ENCODE measurements at regions not wholly inside any gene's neighbourhood (a gene's known extent, or its start where the extent isn't known, plus 50 kb on each side); places are given as distances from the start of the nearest gene placed in this dataset.
A peak's percentile ranks its signal among the peaks of the same experiment; 100 is the strongest.

- TF ChIP-seq, protein P1, sequence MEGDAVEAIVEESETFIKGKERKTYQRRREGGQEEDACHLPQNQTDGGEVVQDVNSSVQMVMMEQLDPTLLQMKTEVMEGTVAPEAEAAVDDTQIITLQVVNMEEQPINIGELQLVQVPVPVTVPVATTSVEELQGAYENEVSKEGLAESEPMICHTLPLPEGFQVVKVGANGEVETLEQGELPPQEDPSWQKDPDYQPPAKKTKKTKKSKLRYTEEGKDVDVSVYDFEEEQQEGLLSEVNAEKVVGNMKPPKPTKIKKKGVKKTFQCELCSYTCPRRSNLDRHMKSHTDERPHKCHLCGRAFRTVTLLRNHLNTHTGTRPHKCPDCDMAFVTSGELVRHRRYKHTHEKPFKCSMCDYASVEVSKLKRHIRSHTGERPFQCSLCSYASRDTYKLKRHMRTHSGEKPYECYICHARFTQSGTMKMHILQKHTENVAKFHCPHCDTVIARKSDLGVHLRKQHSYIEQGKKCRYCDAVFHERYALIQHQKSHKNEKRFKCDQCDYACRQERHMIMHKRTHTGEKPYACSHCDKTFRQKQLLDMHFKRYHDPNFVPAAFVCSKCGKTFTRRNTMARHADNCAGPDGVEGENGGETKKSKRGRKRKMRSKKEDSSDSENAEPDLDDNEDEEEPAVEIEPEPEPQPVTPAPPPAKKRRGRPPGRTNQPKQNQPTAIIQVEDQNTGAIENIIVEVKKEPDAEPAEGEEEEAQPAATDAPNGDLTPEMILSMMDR (IDR thresholded peaks at IDR 0.05) = no peak
- no peak overlapping the region for H3K4me3 Mint-ChIP-seq (ENCODE audit: unreplicated experiment)
- peaks cover 2% of the 10 kb centered on the region for H3K36me3 Mint-ChIP-seq (ENCODE audit: low read depth)
- H3K27ac Mint-ChIP-seq (ENCODE audit: unreplicated experiment) = no peak overlapping the region
- H3K4me1 Mint-ChIP-seq (ENCODE audit: low read depth) = no peaks in the 10 kb centered on the region
- no peak for DNase-seq (ENCODE audit: low spot score)
- peaks cover 9% of the 10 kb centered on the region for H3K9me3 Mint-ChIP-seq (ENCODE audit: low read depth)
- H3K27me3 Mint-ChIP-seq (ENCODE audit: low read depth) = peaks cover 38% of the 10 kb centered on the region
These were observed 116.2 kb upstream of the TMEM260 start for GRCh38 chr14:56463271-56463890.

GRCh38 chr14:56471056-56471455 lies 108.5 kb upstream of the TMEM260 start:
- H3K4me1 Mint-ChIP-seq (ENCODE audit: low read depth) = no peaks in the 10 kb centered on the region

DNA sequence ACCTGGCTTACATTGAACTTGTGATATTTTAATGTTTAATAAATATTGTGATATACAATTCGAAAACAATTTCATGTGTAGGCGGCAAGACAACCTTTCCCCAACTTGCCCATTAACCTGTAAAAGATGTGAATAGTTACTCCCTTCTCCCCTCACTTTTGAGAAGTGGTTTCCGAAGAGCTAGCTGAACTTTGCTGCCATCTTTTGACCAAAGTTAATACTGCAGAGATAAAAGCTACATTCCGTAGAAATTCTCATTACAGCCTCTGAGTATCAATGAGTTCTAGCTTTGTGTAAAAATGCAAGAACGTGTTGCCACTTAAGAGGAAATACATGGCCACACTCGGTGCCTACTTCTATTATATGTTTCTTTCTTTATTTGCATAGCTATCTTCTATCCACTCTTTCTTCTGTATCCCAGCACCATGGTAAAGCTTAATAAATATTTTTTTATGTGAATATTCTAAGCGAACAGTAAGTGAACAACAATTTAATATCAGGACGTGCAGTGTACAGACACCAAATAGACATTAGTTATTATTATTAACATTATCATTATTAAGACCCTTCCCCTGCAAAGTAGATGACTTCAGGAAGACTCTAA lies 105.1 kb upstream of the TMEM260 start:
- DNase-seq (ENCODE audit: low spot score) = no peak
- no peak overlapping the region for H3K4me3 Mint-ChIP-seq (ENCODE audit: unreplicated experiment)
- no peak overlapping the region for H3K27ac Mint-ChIP-seq (ENCODE audit: unreplicated experiment)
- H3K4me1 Mint-ChIP-seq (ENCODE audit: low read depth) = no peaks in the 10 kb centered on the region
- no peaks in the 10 kb centered on the region for H3K9me3 Mint-ChIP-seq (ENCODE audit: low read depth)
- H3K27me3 Mint-ChIP-seq (ENCODE audit: low read depth) = peaks cover 39% of the 10 kb centered on the region
- TF ChIP-seq, protein P1 (IDR thresholded peaks at IDR 0.05) = peak; percentile 94
- no peaks in the 10 kb centered on the region for H3K36me3 Mint-ChIP-seq (ENCODE audit: low read depth)

More at GRCh38 chr14:56471056-56471455, 108.5 kb upstream of the TMEM260 start:
- Mint-ChIP-seq H3K36me3 (ENCODE audit: low read depth) (no peaks in the 10 kb centered on the region), H3K9me3 (ENCODE audit: low read depth) (peaks cover 11% of the 10 kb centered on the region), H3K4me3 (ENCODE audit: unreplicated experiment) (no peak overlapping the region), H3K27me3 (ENCODE audit: low read depth) (peaks cover 45% of the 10 kb centered on the region), H3K27ac (ENCODE audit: unreplicated experiment) (no peak overlapping the region)
- TF ChIP-seq, protein P1 (IDR thresholded peaks at IDR 0.05) = no peak
- no peak for DNase-seq (ENCODE audit: low spot score)

- no peak overlapping the region for H3K4me3 Mint-ChIP-seq (ENCODE audit: unreplicated experiment)
- peaks cover 3% of the 10 kb centered on the region for H3K4me1 Mint-ChIP-seq (ENCODE audit: low read depth)
- DNase-seq (ENCODE audit: low spot score) = no peak
- TF ChIP-seq, protein P1 (IDR thresholded peaks at IDR 0.05) = peak; percentile 62
- peaks cover 32% of the 10 kb centered on the region for H3K27me3 Mint-ChIP-seq (ENCODE audit: low read depth)
- no peaks in the 10 kb centered on the region for H3K36me3 Mint-ChIP-seq (ENCODE audit: low read depth)
- H3K9me3 Mint-ChIP-seq (ENCODE audit: low read depth) = no peaks in the 10 kb centered on the region
- no peak overlapping the region for H3K27ac Mint-ChIP-seq (ENCODE audit: unreplicated experiment)
These were observed 97.2 kb upstream of the TMEM260 start for GRCh38 chr14:56482310-56482911.

GRCh38 chr14:56487090-56487667 lies 92.4 kb upstream of the TMEM260 start:
- H3K36me3 Mint-ChIP-seq (ENCODE audit: low read depth) = no peaks in the 10 kb centered on the region
- no peak overlapping the region for H3K4me3 Mint-ChIP-seq (ENCODE audit: unreplicated experiment)
- peaks cover 8% of the 10 kb centered on the region for H3K4me1 Mint-ChIP-seq (ENCODE audit: low read depth)
- H3K27me3 Mint-ChIP-seq (ENCODE audit: low read depth) = peaks cover 13% of the 10 kb centered on the region
- no peak overlapping the region for H3K27ac Mint-ChIP-seq (ENCODE audit: unreplicated experiment)
- no peak for DNase-seq (ENCODE audit: low spot score)
- TF ChIP-seq, protein P1 (IDR thresholded peaks at IDR 0.05) = peak; percentile 84
- no peaks in the 10 kb centered on the region for H3K9me3 Mint-ChIP-seq (ENCODE audit: low read depth)
